ENCODE measurements at regions not wholly inside any gene's neighbourhood (a gene's known extent, or its start where the extent isn't known, plus 50 kb on each side); places are given as distances from the start of the nearest gene placed in this dataset.

- Histone ChIP-seq H3K27ac (ENCODE audit: low read depth, low read length) (no peak overlapping the region), H3K4me1 (ENCODE audit: control insufficient read depth in 1 of 2, insufficient read depth in 2 of 2, low read length in 2 of 2) (no peaks in the 10 kb centered on the region), H3K9ac (ENCODE audit: low read depth in 1 of 2, low read length in 2 of 2) (no peak overlapping the region), H3K36me3 (ENCODE audit: control insufficient read depth in 1 of 2, insufficient read depth in 2 of 2, low read length in 2 of 2) (no peaks in the 10 kb centered on the region), H3K4me3 (ENCODE audit: low read depth in 1 of 2, low read length in 2 of 2) (no peak overlapping the region), H3K9me3 (ENCODE audit: control insufficient read depth in 1 of 2, low read length in 2 of 2) (no peaks in the 10 kb centered on the region), H3K27me3 (ENCODE audit: control insufficient read depth in 1 of 2, insufficient read depth in 2 of 2, low read length in 2 of 2) (no peaks in the 10 kb centered on the region)
These were observed 701.3 kb upstream of the KLHL1 start for GRCh38 chr13:70809588-70809987.

- Histone ChIP-seq H3K27ac (ENCODE audit: low read depth, low read length) (no peak overlapping the region), H3K9ac (ENCODE audit: low read depth in 1 of 2, low read length in 2 of 2) (no peak overlapping the region), H3K36me3 (ENCODE audit: control insufficient read depth in 1 of 2, insufficient read depth in 2 of 2, low read length in 2 of 2) (no peaks in the 10 kb centered on the region), H3K27me3 (ENCODE audit: control insufficient read depth in 1 of 2, insufficient read depth in 2 of 2, low read length in 2 of 2) (no peaks in the 10 kb centered on the region), H3K4me1 (ENCODE audit: control insufficient read depth in 1 of 2, insufficient read depth in 2 of 2, low read length in 2 of 2) (no peaks in the 10 kb centered on the region), H3K9me3 (ENCODE audit: control insufficient read depth in 1 of 2, low read length in 2 of 2) (no peaks in the 10 kb centered on the region), H3K4me3 (ENCODE audit: low read depth in 1 of 2, low read length in 2 of 2) (no peak overlapping the region)
These were observed 690.1 kb upstream of the KLHL1 start for GRCh38 chr13:70798385-70798784.

GRCh38 chr13:70795484-70795883, 687.2 kb upstream of the KLHL1 start:
- Histone ChIP-seq H3K27me3 (ENCODE audit: control insufficient read depth in 1 of 2, insufficient read depth in 2 of 2, low read length in 2 of 2) (no peaks in the 10 kb centered on the region), H3K27ac (ENCODE audit: low read depth, low read length) (no peak overlapping the region), H3K9ac (ENCODE audit: low read depth in 1 of 2, low read length in 2 of 2) (no peak overlapping the region), H3K9me3 (ENCODE audit: control insufficient read depth in 1 of 2, low read length in 2 of 2) (no peaks in the 10 kb centered on the region), H3K4me1 (ENCODE audit: control insufficient read depth in 1 of 2, insufficient read depth in 2 of 2, low read length in 2 of 2) (no peaks in the 10 kb centered on the region), H3K4me3 (ENCODE audit: low read depth in 1 of 2, low read length in 2 of 2) (no peak overlapping the region), H3K36me3 (ENCODE audit: control insufficient read depth in 1 of 2, insufficient read depth in 2 of 2, low read length in 2 of 2) (no peaks in the 10 kb centered on the region)

- Histone ChIP-seq H3K4me3 (ENCODE audit: low read depth in 1 of 2, low read length in 2 of 2) (no peak overlapping the region), H3K36me3 (ENCODE audit: control insufficient read depth in 1 of 2, insufficient read depth in 2 of 2, low read length in 2 of 2) (no peaks in the 10 kb centered on the region), H3K27ac (ENCODE audit: low read depth, low read length) (no peak overlapping the region), H3K9ac (ENCODE audit: low read depth in 1 of 2, low read length in 2 of 2) (no peak overlapping the region), H3K4me1 (ENCODE audit: control insufficient read depth in 1 of 2, insufficient read depth in 2 of 2, low read length in 2 of 2) (no peaks in the 10 kb centered on the region), H3K27me3 (ENCODE audit: control insufficient read depth in 1 of 2, insufficient read depth in 2 of 2, low read length in 2 of 2) (no peaks in the 10 kb centered on the region), H3K9me3 (ENCODE audit: control insufficient read depth in 1 of 2, low read length in 2 of 2) (no peaks in the 10 kb centered on the region)
These were observed 683.9 kb upstream of the KLHL1 start for GRCh38 chr13:70792121-70792520.

GRCh38 chr13:70789751-70790150, 681.5 kb upstream of the KLHL1 start:
- Histone ChIP-seq H3K4me3 (ENCODE audit: low read depth in 1 of 2, low read length in 2 of 2) (no peak overlapping the region), H3K9me3 (ENCODE audit: control insufficient read depth in 1 of 2, low read length in 2 of 2) (no peaks in the 10 kb centered on the region), H3K9ac (ENCODE audit: low read depth in 1 of 2, low read length in 2 of 2) (no peak overlapping the region), H3K27ac (ENCODE audit: low read depth, low read length) (no peak overlapping the region), H3K27me3 (ENCODE audit: control insufficient read depth in 1 of 2, insufficient read depth in 2 of 2, low read length in 2 of 2) (no peaks in the 10 kb centered on the region), H3K4me1 (ENCODE audit: control insufficient read depth in 1 of 2, insufficient read depth in 2 of 2, low read length in 2 of 2) (no peaks in the 10 kb centered on the region), H3K36me3 (ENCODE audit: control insufficient read depth in 1 of 2, insufficient read depth in 2 of 2, low read length in 2 of 2) (no peaks in the 10 kb centered on the region)

- no peak overlapping the region for H3K4me3 ChIP-seq (ENCODE audit: low read depth in 1 of 2, low read length in 2 of 2)
- H3K9me3 ChIP-seq (ENCODE audit: control insufficient read depth in 1 of 2, low read length in 2 of 2) = no peaks in the 10 kb centered on the region
- H3K36me3 ChIP-seq (ENCODE audit: control insufficient read depth in 1 of 2, insufficient read depth in 2 of 2, low read length in 2 of 2) = no peaks in the 10 kb centered on the region
- no peak overlapping the region for H3K9ac ChIP-seq (ENCODE audit: low read depth in 1 of 2, low read length in 2 of 2)
- H3K4me1 ChIP-seq (ENCODE audit: control insufficient read depth in 1 of 2, insufficient read depth in 2 of 2, low read length in 2 of 2) = no peaks in the 10 kb centered on the region
- no peaks in the 10 kb centered on the region for H3K27me3 ChIP-seq (ENCODE audit: control insufficient read depth in 1 of 2, insufficient read depth in 2 of 2, low read length in 2 of 2)
- H3K27ac ChIP-seq (ENCODE audit: low read depth, low read length) = no peak overlapping the region
These were observed 679.8 kb upstream of the KLHL1 start for GRCh38 chr13:70788074-70788473.

- Histone ChIP-seq H3K27ac (ENCODE audit: low read depth, low read length) (no peak overlapping the region), H3K36me3 (ENCODE audit: control insufficient read depth in 1 of 2, insufficient read depth in 2 of 2, low read length in 2 of 2) (no peaks in the 10 kb centered on the region), H3K9me3 (ENCODE audit: control insufficient read depth in 1 of 2, low read length in 2 of 2) (no peaks in the 10 kb centered on the region), H3K4me1 (ENCODE audit: control insufficient read depth in 1 of 2, insufficient read depth in 2 of 2, low read length in 2 of 2) (no peaks in the 10 kb centered on the region), H3K27me3 (ENCODE audit: control insufficient read depth in 1 of 2, insufficient read depth in 2 of 2, low read length in 2 of 2) (no peaks in the 10 kb centered on the region), H3K4me3 (ENCODE audit: low read depth in 1 of 2, low read length in 2 of 2) (no peak overlapping the region), H3K9ac (ENCODE audit: low read depth in 1 of 2, low read length in 2 of 2) (no peak overlapping the region)
These were observed 676.1 kb upstream of the KLHL1 start for GRCh38 chr13:70784207-70784989.

- H3K36me3 ChIP-seq (ENCODE audit: control insufficient read depth in 1 of 2, insufficient read depth in 2 of 2, low read length in 2 of 2) = no peaks in the 10 kb centered on the region
- H3K9ac ChIP-seq (ENCODE audit: low read depth in 1 of 2, low read length in 2 of 2) = no peak overlapping the region
- H3K27me3 ChIP-seq (ENCODE audit: control insufficient read depth in 1 of 2, insufficient read depth in 2 of 2, low read length in 2 of 2) = no peaks in the 10 kb centered on the region
- H3K9me3 ChIP-seq (ENCODE audit: control insufficient read depth in 1 of 2, low read length in 2 of 2) = no peaks in the 10 kb centered on the region
- H3K4me3 ChIP-seq (ENCODE audit: low read depth in 1 of 2, low read length in 2 of 2) = no peak overlapping the region
- H3K4me1 ChIP-seq (ENCODE audit: control insufficient read depth in 1 of 2, insufficient read depth in 2 of 2, low read length in 2 of 2) = no peaks in the 10 kb centered on the region
- H3K27ac ChIP-seq (ENCODE audit: low read depth, low read length) = no peak overlapping the region
These were observed 661.6 kb upstream of the KLHL1 start for GRCh38 chr13:70769817-70770216.

GRCh38 chr13:70758932-70759331, 650.7 kb upstream of the KLHL1 start:
- Histone ChIP-seq H3K4me1 (ENCODE audit: control insufficient read depth in 1 of 2, insufficient read depth in 2 of 2, low read length in 2 of 2) (no peaks in the 10 kb centered on the region), H3K4me3 (ENCODE audit: low read depth in 1 of 2, low read length in 2 of 2) (no peak overlapping the region), H3K9me3 (ENCODE audit: control insufficient read depth in 1 of 2, low read length in 2 of 2) (no peaks in the 10 kb centered on the region), H3K27ac (ENCODE audit: low read depth, low read length) (no peak overlapping the region), H3K27me3 (ENCODE audit: control insufficient read depth in 1 of 2, insufficient read depth in 2 of 2, low read length in 2 of 2) (no peaks in the 10 kb centered on the region), H3K36me3 (ENCODE audit: control insufficient read depth in 1 of 2, insufficient read depth in 2 of 2, low read length in 2 of 2) (no peaks in the 10 kb centered on the region), H3K9ac (ENCODE audit: low read depth in 1 of 2, low read length in 2 of 2) (no peak overlapping the region)

GRCh38 chr13:70756088-70756487, 647.8 kb upstream of the KLHL1 start:
- Histone ChIP-seq H3K4me3 (ENCODE audit: low read depth in 1 of 2, low read length in 2 of 2) (no peak overlapping the region), H3K9ac (ENCODE audit: low read depth in 1 of 2, low read length in 2 of 2) (no peak overlapping the region), H3K36me3 (ENCODE audit: control insufficient read depth in 1 of 2, insufficient read depth in 2 of 2, low read length in 2 of 2) (no peaks in the 10 kb centered on the region), H3K27ac (ENCODE audit: low read depth, low read length) (no peak overlapping the region), H3K9me3 (ENCODE audit: control insufficient read depth in 1 of 2, low read length in 2 of 2) (no peaks in the 10 kb centered on the region), H3K27me3 (ENCODE audit: control insufficient read depth in 1 of 2, insufficient read depth in 2 of 2, low read length in 2 of 2) (no peaks in the 10 kb centered on the region), H3K4me1 (ENCODE audit: control insufficient read depth in 1 of 2, insufficient read depth in 2 of 2, low read length in 2 of 2) (no peaks in the 10 kb centered on the region)
